IPS-NIHi11 (cell line): ENCODE measurements at regions not wholly inside any gene's neighbourhood (a gene's known extent, or its start where the extent isn't known, plus 50 kb on each side); places are given as distances from the start of the nearest gene placed in this dataset.

Source experiments
- DNase-seq: peaks from one replicate; pipeline ENCODE4 v3.0.0; 2012; ENCODE audit warnings: mixed read lengths, low spot score

DNA sequence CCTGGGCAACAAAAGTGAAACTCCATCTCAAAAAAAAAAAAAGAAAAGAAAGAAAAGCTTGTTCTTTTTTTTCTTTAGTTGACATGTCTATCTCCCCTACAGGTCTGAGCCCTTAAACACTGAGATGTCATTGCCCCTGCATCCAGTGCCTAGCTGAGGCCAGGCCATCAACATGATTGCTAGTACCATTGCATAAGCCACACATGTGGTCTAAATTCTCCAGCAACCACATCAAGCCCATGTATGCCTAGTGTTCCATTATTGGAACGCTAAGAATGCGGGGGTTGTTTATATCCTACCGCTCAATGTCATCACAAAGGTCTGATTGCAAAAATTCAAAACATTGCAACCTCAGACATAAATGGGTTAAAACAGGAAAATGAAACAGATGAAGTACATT, 62.7 kb downstream of the NPTX2 start:
- no peak for DNase-seq

DNA sequence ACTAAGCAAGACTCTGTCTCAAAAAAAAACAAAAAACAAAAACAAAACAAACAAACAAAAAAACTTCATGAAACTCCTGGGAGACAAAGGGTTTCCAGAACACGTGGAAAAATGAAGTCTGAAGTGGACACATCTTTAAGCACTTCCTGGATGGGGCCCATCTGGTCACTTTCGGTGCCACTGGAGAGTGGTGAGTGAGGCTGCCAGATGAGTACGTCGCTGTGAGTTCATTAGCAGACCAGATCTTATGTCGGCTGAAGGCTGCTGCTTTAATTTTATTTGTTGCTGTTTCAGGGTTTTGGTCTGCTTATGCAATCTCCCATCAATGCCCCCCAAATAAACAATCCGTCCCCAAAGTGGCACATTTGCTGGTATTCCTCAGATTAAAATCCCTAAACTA, 64.4 kb downstream of the NPTX2 start:
- DNase-seq: no peak

- no peak for DNase-seq
Measured at GRCh38 chr7:98681951-98682350, 64.9 kb downstream of the NPTX2 start.

- no peak for DNase-seq
Measured at GRCh38 chr7:98683514-98683913, 66.4 kb downstream of the NPTX2 start.

GRCh38 chr7:98685541-98685940, 68.5 kb downstream of the NPTX2 start:
- no peak for DNase-seq

DNA sequence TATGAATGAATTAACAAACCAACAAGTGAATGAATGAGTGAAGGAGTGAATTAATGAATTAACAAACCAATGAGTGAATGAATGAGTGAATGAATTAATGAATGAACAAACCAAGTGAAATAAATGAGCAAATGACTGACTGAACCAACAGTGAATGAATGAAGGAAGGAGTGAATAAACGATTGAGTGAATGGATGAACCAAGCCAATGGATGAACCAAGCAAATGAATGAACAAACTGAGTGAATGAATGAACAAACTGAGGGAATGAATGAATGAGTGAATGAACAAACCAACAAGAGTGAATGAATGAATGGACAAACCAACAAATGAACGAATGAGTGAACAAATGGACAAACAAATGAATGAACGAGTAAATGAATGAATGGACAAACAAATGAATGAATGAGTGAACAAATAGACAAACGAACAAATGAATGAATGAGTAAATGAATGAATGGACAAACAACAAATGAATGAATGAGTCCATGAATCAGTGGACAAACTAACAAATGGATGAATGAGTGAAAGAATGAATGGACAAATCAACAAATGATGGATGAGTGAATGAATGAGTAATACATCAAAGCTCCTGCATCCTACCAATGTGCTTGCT, 69.5 kb downstream of the NPTX2 start:
- DNase-seq: no peak

GRCh38 chr7:98687111-98687751, 70.1 kb downstream of the NPTX2 start:
- no peak for DNase-seq

DNA sequence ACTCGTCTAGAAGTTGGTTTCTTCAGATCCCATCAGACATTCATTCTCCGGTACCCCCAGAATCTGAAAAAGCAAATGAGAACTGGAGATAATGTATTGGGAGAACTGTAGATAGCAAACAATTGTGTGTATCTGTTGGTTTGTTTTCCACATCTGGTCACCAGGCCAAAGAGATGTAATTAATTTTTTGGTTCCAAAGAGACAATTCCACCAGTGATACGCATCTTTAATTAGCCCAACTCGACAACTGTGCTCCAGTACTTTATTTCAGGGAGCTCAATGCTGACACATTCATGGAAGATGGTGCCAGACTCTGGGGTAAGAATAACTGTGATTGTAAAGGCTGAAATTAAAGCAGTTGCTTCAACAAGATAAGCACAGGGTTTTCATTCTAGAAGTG, 74.5 kb downstream of the NPTX2 start:
- no peak for DNase-seq

DNA sequence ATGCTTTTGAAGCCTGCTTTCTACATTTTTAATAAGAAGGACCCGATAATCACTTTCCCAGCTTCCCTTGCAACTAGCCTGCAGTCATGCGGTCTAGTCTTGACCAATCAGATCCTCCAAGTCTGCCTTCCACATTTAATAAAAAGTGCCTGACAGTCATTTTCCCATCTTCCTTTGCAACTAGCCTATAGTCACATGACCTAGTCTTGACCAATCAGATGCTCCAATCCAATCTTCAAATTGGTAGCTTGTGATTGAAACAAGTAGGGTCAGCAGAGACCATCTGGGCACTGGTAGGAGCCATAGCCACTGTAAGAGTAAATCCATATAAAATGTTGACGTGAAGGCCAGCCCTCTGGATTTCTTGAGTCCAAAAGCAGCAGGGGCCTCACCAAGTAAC, 80.0 kb downstream of the NPTX2 start:
- no peak for DNase-seq

GRCh38 chr7:98697485-98698240, 80.6 kb downstream of the NPTX2 start:
- no peak for DNase-seq

- no peak for DNase-seq
Measured at GRCh38 chr7:98698976-98699375, 81.9 kb downstream of the NPTX2 start.

- no peak for DNase-seq
Measured at GRCh38 chr7:98700533-98700932, 83.4 kb downstream of the NPTX2 start.

DNA sequence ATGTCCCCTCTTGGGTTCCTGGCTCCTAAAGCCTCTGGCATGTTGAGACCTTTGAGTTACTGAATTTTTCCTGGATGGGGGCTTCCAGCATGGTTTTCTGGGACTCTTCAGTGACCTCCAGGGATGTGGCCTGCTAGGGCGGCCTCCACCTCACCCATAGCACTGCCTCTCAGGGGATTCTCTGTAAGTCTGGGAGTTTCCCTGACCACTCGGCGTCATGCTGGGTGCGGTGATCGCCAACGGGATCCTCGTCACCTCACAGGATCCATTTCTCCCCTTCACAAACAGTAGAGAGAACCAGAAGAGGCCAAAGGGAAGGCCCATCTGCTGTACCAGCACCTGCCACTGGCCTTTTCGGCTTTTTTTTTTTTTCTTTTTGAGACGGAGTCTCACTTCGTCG, 84.3 kb downstream of the NPTX2 start:
- DNase-seq: no peak

DNA sequence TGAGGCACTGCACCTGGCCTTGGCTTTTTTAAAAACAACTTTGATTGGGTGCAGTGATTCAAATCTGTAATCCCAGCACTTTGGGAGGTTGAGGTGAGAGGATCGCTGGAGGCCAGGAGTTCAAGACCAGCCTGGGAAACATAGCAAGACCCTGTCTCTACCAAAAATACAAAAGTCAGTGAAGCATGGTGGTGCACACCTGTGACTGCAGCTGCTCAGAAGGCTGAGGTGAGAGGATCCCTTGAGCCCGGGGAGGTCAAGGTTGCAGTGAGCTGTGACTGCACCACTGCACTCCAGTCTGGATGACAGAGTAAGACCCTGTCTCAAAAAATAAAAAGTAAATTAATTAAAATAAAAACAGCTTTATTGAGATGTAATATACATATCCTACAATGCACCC, 84.9 kb downstream of the NPTX2 start:
- DNase-seq: no peak

DNA sequence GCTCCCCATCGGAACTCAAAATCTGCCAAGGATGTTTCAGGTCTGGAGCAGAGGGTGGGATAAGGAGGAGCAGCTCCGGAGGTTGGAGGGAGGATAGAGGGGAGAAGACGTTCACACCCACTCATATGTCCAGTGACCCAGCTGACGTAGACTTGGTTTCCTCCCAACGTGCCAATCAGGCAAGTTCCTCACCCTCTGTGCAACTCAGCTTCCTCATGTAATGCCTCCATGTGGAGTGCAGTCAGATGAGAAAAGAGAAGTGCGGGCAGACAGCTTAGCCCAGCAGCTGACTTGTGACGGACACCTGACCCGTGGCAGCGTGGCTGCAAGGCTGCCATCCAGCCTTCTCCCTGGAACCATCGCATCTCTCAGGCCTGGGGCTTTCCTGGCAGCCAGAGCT, 86.8 kb downstream of the NPTX2 start:
- no peak for DNase-seq

DNA sequence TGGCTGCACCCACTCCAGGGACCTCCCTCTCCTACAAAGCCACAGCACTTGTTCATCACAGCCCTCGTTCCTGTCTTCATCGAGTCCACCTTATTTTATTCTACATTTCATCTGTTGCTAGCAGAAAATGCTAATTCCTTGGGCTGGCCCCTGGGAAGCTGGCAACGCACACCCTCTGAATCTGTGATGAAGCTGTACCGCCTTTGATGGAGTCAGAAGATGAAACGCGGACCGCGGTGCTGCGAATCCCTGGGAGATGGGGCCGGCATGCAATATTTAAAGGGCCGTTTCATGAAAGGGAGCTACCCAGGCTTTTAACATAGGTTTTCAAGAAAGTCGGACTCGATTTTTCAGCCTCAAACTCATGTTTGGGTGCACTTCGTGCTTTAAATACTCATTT, 88.5 kb downstream of the NPTX2 start:
- DNase-seq: no peak

DNA sequence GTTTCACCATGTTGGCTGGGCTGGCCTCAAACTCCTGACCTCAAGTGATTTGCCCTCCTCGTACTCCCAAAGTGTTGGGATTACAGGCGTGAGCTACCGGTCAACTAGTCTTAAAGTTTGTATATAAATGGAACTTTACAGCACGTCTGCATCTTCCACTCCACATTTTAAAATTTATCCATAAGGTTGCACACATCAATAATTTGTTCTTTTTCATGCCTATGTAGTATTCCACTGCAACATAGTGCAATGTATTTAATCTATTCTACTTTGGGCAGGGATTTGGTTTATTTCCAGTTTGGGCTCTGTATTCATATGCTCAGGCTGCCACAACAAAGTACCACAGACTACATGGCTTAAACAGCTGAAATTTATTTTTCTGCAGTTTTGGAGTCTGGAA, 90.0 kb downstream of the NPTX2 start:
- no peak for DNase-seq

GRCh38 chr7:98711945-98712344, 94.9 kb downstream of the NPTX2 start:
- DNase-seq: no peak

DNA sequence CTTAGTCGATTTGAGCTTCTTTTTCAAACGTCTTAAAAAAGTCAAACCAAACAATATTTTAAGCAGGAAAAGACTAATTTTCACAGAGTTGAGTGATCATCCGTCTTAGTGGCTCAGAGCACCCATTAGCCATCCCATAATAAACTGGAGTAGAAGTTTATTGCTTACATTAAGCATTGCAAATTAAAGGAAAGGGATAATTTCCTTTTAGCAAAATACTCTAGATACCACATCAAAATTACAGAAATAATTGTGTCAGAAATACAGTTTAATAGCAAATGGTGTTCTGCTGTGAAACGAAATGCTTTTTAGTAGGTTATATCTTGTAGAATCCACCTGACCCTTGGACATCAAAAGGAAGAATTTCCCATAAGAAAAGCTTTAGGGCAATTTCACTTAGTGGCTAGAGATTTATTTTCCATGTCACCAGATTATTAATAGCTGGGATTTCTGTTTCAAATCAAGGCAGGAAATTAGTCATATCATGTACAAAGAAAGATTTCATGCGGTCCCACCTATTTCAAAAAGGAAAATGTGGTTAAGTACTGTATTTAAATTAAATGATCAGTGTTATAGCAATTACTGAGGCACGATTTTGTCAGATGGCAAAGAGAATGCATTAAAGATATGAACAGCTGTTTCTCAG, 96.2 kb downstream of the NPTX2 start:
- DNase-seq: no peak

DNA sequence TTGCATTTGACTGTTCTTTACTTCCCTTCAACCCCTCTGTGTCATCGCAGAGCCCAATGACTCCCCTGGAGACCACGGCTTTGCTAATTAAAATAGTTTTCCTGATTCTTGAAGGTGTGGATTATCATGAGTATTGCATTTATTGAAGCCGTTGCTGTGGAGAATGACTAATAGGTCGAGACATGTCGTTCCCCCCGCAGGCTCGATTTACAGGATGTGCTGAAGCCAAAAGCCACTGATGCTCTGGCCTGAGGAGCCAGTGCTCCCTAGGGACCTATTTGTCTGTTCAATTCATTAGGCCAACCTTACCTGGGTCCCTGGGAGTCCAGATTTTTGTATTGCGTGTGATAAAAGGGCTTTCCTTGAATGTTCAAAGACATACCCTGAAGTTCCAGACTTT, 102.3 kb downstream of the NPTX2 start:
- DNase-seq: no peak

DNA sequence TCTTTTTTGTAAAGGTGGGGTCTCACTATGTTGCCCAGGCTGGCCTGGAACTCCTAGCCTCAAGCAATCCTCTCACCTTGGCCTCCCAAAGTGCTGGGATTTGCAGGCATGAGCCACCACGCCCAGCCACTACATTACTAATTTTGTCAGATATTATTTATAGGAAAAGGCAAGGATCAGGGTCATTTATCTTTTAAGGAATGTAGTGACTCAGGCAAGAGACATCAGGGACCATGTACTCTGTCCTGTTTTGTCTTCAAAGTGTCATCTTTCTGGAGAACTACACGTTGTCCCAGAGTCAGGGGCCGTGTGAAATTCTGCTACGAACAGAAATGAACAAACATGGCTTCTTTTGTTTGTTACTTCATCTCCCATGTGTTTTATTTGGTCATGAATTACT, 105.3 kb downstream of the NPTX2 start:
- DNase-seq: no peak

GRCh38 chr7:98724591-98724990, 107.5 kb downstream of the NPTX2 start:
- no peak for DNase-seq

GRCh38 chr7:98727146-98727709, 110.1 kb downstream of the NPTX2 start:
- DNase-seq: peak; percentile 49
